ENCODE measurements at regions not wholly inside any gene's neighbourhood (a gene's known extent, or its start where the extent isn't known, plus 50 kb on each side); places are given as distances from the start of the nearest gene placed in this dataset.

- H2AFZ ChIP-seq (ENCODE audit: control insufficient read depth, low read length), result no peak overlapping the region
- dilution Hi-C loops (cut with MboI; ENCODE audit: extremely low pct_ligation_motif_present, low sequenced_read_pairs), result no loop called here
- no peak overlapping the region for H3K9ac ChIP-seq (ENCODE audit: control insufficient read depth, extremely low read depth, insufficient read depth, low read length)
- no peak overlapping the region for H3K4me3 ChIP-seq (ENCODE audit: control insufficient read depth in 2 of 3, extremely low read depth in 1 of 3, insufficient read depth in 2 of 3, low read depth in 1 of 3, low read length in 3 of 3)
- H3K27ac ChIP-seq (ENCODE audit: control insufficient read depth, insufficient read depth, low read length), result no peak overlapping the region
- TF ChIP-seq CTCF (optimal IDR thresholded peaks at IDR 0.05 in 1 of 3, IDR thresholded peaks at IDR 0.05 in 1 of 3, conservative IDR thresholded peaks at IDR 0.05 in 1 of 3; ENCODE audit: extremely low read depth in 1 of 3, insufficient read depth in 2 of 3, low read length in 3 of 3) (no peak), EZH2 (IDR thresholded peaks at IDR 0.05; ENCODE audit: low read length) (no peak)
- no peaks in the 10 kb centered on the region for H3K9me1 ChIP-seq (ENCODE audit: control insufficient read depth, extremely low read depth, insufficient read depth, low read length)
- H3K27me3 ChIP-seq (ENCODE audit: control insufficient read depth, extremely low read depth, insufficient read depth, low read length), result no peaks in the 10 kb centered on the region
- H3K79me2 ChIP-seq (ENCODE audit: control insufficient read depth, insufficient read depth, low read length), result no peaks in the 10 kb centered on the region
- H3K4me1 ChIP-seq (ENCODE audit: control insufficient read depth, extremely low read depth, insufficient read depth, low read length), result peaks cover 4% of the 10 kb centered on the region
- no peaks in the 10 kb centered on the region for H4K20me1 ChIP-seq (ENCODE audit: control insufficient read depth, extremely low read depth, insufficient read depth, low read length)
- no peak for FAIRE-seq
- no peaks in the 10 kb centered on the region for H3K9me3 ChIP-seq (ENCODE audit: control insufficient read depth, low read depth, low read length)
- no peaks in the 10 kb centered on the region for H3K36me3 ChIP-seq (ENCODE audit: control insufficient read depth in 2 of 2, extremely low read depth in 1 of 2, insufficient read depth in 2 of 2, low read length in 2 of 2)
- no peak for DNase-seq (ENCODE audit: low read depth, low spot score)
- no peak overlapping the region for H3K4me2 ChIP-seq (ENCODE audit: control insufficient read depth, extremely low read depth, insufficient read depth, low read depth, low read length)
These were observed 126.3 kb downstream of the ADAMTS15 start for GRCh38 chr11:130574740-130575139.

DNA sequence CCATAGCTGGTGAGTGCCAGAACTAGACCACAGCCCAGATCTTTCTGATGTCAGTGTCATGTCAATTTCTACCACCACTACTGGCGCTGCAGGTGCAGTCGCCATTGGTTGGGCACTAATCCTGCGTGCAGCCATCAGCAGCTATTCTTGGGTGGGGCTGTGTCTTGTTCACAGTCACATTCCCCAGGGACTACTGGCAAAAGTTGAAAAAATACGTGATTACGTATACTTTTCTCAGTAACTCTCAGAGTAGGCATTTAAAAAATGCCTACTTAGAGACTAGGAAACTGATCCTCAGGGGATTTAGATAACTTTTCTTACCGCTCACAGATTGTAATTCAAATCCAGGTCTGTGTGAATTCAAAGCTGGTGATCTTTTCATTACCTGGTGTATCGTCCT is 127.7 kb downstream of the ADAMTS15 start:
- Histone ChIP-seq H3K9me3 (ENCODE audit: control insufficient read depth, low read depth, low read length) (no peaks in the 10 kb centered on the region), H4K20me1 (ENCODE audit: control insufficient read depth, extremely low read depth, insufficient read depth, low read length) (no peaks in the 10 kb centered on the region), H3K9me1 (ENCODE audit: control insufficient read depth, extremely low read depth, insufficient read depth, low read length) (no peaks in the 10 kb centered on the region), H2AFZ (ENCODE audit: control insufficient read depth, low read length) (no peak overlapping the region), H3K9ac (ENCODE audit: control insufficient read depth, extremely low read depth, insufficient read depth, low read length) (no peak overlapping the region), H3K4me2 (ENCODE audit: control insufficient read depth, extremely low read depth, insufficient read depth, low read depth, low read length) (no peak overlapping the region), H3K4me3 (ENCODE audit: control insufficient read depth in 2 of 3, extremely low read depth in 1 of 3, insufficient read depth in 2 of 3, low read depth in 1 of 3, low read length in 3 of 3) (no peak overlapping the region), H3K36me3 (ENCODE audit: control insufficient read depth in 2 of 2, extremely low read depth in 1 of 2, insufficient read depth in 2 of 2, low read length in 2 of 2) (no peaks in the 10 kb centered on the region), H3K27ac (ENCODE audit: control insufficient read depth, insufficient read depth, low read length) (no peak overlapping the region), H3K79me2 (ENCODE audit: control insufficient read depth, insufficient read depth, low read length) (no peaks in the 10 kb centered on the region), H3K27me3 (ENCODE audit: control insufficient read depth, extremely low read depth, insufficient read depth, low read length) (no peaks in the 10 kb centered on the region), H3K4me1 (ENCODE audit: control insufficient read depth, extremely low read depth, insufficient read depth, low read length) (peaks cover 18% of the 10 kb centered on the region)
- TF ChIP-seq EZH2 (IDR thresholded peaks at IDR 0.05; ENCODE audit: low read length) (no peak), CTCF (optimal IDR thresholded peaks at IDR 0.05 in 1 of 3, IDR thresholded peaks at IDR 0.05 in 1 of 3, conservative IDR thresholded peaks at IDR 0.05 in 1 of 3; ENCODE audit: extremely low read depth in 1 of 3, insufficient read depth in 2 of 3, low read length in 3 of 3) (no peak)
- DNase-seq (ENCODE audit: low read depth, low spot score) (no peak), FAIRE-seq (no peak)
- dilution Hi-C loops (cut with MboI; ENCODE audit: extremely low pct_ligation_motif_present, low sequenced_read_pairs), result no loop called here
